Activated CD4-positive, alpha-beta T cell treated with anti-CD3 and anti-CD28 coated beads for 1 hour (primary cell): ENCODE measurements at regions not wholly inside any gene's neighbourhood (a gene's known extent, or its start where the extent isn't known, plus 50 kb on each side); places are given as distances from the start of the nearest gene placed in this dataset.

ENCODE experiments used
- DNase-seq: peaks from one replicate; pipeline ENCODE4 v3.0.0-alpha.2; 2020

GRCh38 chr13:105825071-105825470 is 710.4 kb downstream of the EFNB2 start:
- DNase-seq, result no peak

GRCh38 chr13:105821337-105821736 is 714.1 kb downstream of the EFNB2 start:
- no peak for DNase-seq

GRCh38 chr13:105820415-105820814 is 715.0 kb downstream of the EFNB2 start:
- no peak for DNase-seq

- no peak for DNase-seq
Observed at GRCh38 chr13:105817498-105817897, 718.0 kb downstream of the EFNB2 start.

- no peak for DNase-seq
Observed at GRCh38 chr13:105816994-105817393, 718.5 kb downstream of the EFNB2 start.

- DNase-seq, result no peak
Observed at GRCh38 chr13:105814902-105815250, 720.6 kb downstream of the EFNB2 start.

- DNase-seq, result no peak
Observed at GRCh38 chr13:105814219-105814901, 721.1 kb downstream of the EFNB2 start.

GRCh38 chr13:105806628-105806920 is 728.9 kb downstream of the EFNB2 start:
- no peak for DNase-seq

- DNase-seq, result no peak
Observed at GRCh38 chr13:105805892-105806627, 729.4 kb downstream of the EFNB2 start.

- no peak for DNase-seq
Observed at GRCh38 chr13:105804561-105805190, 730.8 kb downstream of the EFNB2 start.

GRCh38 chr13:105799155-105799554 is 736.3 kb downstream of the EFNB2 start:
- no peak for DNase-seq

- DNase-seq, result no peak
Observed at GRCh38 chr13:105798541-105798940, 736.9 kb downstream of the EFNB2 start.

- no peak for DNase-seq
Observed at GRCh38 chr13:105796081-105796480, 739.4 kb downstream of the EFNB2 start.

- no peak for DNase-seq
Observed at GRCh38 chr13:105790923-105791322, 744.5 kb downstream of the EFNB2 start.

GRCh38 chr13:105788530-105788929 is 746.9 kb downstream of the EFNB2 start:
- DNase-seq, result no peak

- no peak for DNase-seq
Observed at GRCh38 chr13:105787632-105788031, 747.8 kb downstream of the EFNB2 start.

- DNase-seq, result no peak
Observed at GRCh38 chr13:105785436-105785835, 750.0 kb downstream of the EFNB2 start.

GRCh38 chr13:105783261-105783660 is 752.2 kb downstream of the EFNB2 start:
- DNase-seq, result no peak

GRCh38 chr13:105778196-105778595 is 757.3 kb downstream of the EFNB2 start:
- no peak for DNase-seq

GRCh38 chr13:105774739-105775460 is 760.6 kb downstream of the EFNB2 start:
- DNase-seq, result no peak

- DNase-seq, result no peak
Observed at GRCh38 chr13:105773863-105774538, 761.5 kb downstream of the EFNB2 start.

GRCh38 chr13:105773241-105773640 is 762.2 kb downstream of the EFNB2 start:
- no peak for DNase-seq

GRCh38 chr13:105764486-105764885 is 771.0 kb downstream of the EFNB2 start:
- DNase-seq, result no peak
